Occipital lobe (tissue), 1 donor: ENCODE measurements at regions not wholly inside any gene's neighbourhood (a gene's known extent, or its start where the extent isn't known, plus 50 kb on each side); places are given as distances from the start of the nearest gene placed in this dataset.

ENCODE experiments used
- DNase-seq: peaks from one replicate; lab custom pipeline; 2025; lab: John Stamatoyannopoulos, UW

GRCh38 chr10:111716032-111716431 is 467.5 kb downstream of the GPAM start:
- DNase-seq, result no peak

- no peak for DNase-seq
Observed at GRCh38 chr10:111724121-111724520, 459.4 kb downstream of the GPAM start.

GRCh38 chr10:111725050-111725449 is 458.5 kb downstream of the GPAM start:
- DNase-seq, result no peak

- no peak for DNase-seq
Observed at GRCh38 chr10:111732166-111732785, 451.3 kb downstream of the GPAM start.

GRCh38 chr10:111739125-111739873 is 444.3 kb downstream of the GPAM start:
- DNase-seq, result no peak

- DNase-seq, result no peak
Observed at GRCh38 chr10:111739874-111740139, 443.8 kb downstream of the GPAM start.

- DNase-seq, result no peak
Observed at GRCh38 chr10:111745982-111746381, 437.6 kb downstream of the GPAM start.

- no peak for DNase-seq
Observed at GRCh38 chr10:111747751-111748150, 435.8 kb downstream of the GPAM start.

- no peak for DNase-seq
Observed at GRCh38 chr10:111748184-111748583, 435.4 kb downstream of the GPAM start.

GRCh38 chr10:111750165-111750849 is 433.3 kb downstream of the GPAM start:
- DNase-seq, result no peak

- no peak for DNase-seq
Observed at GRCh38 chr10:111756217-111757061, 427.1 kb downstream of the GPAM start.

GRCh38 chr10:111758593-111758992 is 425.0 kb downstream of the GPAM start:
- DNase-seq, result no peak

GRCh38 chr10:111762114-111762513 is 421.5 kb downstream of the GPAM start:
- DNase-seq, result no peak

- no peak for DNase-seq
Observed at GRCh38 chr10:111765216-111765615, 418.3 kb downstream of the GPAM start.

- no peak for DNase-seq
Observed at GRCh38 chr10:111766464-111766863, 417.1 kb downstream of the GPAM start.

- no peak for DNase-seq
Observed at GRCh38 chr10:111767661-111768060, 415.9 kb downstream of the GPAM start.

GRCh38 chr10:111773950-111774349 is 409.6 kb downstream of the GPAM start:
- DNase-seq, result no peak

GRCh38 chr10:111774486-111774885 is 409.1 kb downstream of the GPAM start:
- no peak for DNase-seq

- DNase-seq, result no peak
Observed at GRCh38 chr10:111784436-111784835, 399.1 kb downstream of the GPAM start.

GRCh38 chr10:111784946-111785465 is 398.6 kb downstream of the GPAM start:
- DNase-seq, result no peak

GRCh38 chr10:111785921-111786320 is 397.6 kb downstream of the GPAM start:
- DNase-seq, result no peak

GRCh38 chr10:111789821-111790220 is 393.7 kb downstream of the GPAM start:
- DNase-seq, result no peak
